ENCODE measurements at regions not wholly inside any gene's neighbourhood (a gene's known extent, or its start where the extent isn't known, plus 50 kb on each side); places are given as distances from the start of the nearest gene placed in this dataset.

DNA sequence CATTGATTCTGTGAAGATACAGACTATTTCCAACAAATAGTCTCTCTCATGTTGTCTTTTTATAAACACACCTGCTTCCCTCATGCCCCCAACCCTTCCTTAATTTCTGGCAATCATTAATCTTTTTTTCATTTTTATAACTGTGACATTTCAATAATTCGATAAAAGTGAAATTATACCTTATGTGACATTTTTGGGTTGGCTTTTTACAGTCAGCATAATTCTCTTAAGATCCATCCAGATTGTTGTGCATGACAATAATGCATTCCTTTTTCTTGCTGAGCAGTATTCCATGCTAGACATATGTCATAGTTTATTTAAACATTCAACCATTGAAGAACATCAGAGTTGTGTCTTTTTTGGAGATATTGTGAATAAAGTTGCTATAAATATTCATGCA is 541.8 kb upstream of the VRK2 start:
- Histone ChIP-seq H3K4ac (ENCODE audit: low read depth, low read length) (no peak overlapping the region), H2BK15ac (ENCODE audit: low read depth, low read length) (no peak overlapping the region), H2BK120ac (ENCODE audit: low read depth, low read length, poor library complexity, severe bottlenecking) (no peak overlapping the region), H3K4me1 (ENCODE audit: insufficient read depth, low read length) (no peaks in the 10 kb centered on the region), H3K23me2 (ENCODE audit: insufficient read length, low read depth, low read length, poor library complexity, severe bottlenecking) (no peaks in the 10 kb centered on the region), H4K8ac (replicated peaks; ENCODE audit: insufficient read length, low read depth, low read length) (no peak overlapping the region), H3K18ac (ENCODE audit: insufficient read length, low read depth, low read length) (no peak overlapping the region), H3K14ac (ENCODE audit: insufficient read depth, low read length) (no peak overlapping the region), H3K79me2 (ENCODE audit: insufficient read depth, low read length) (no peaks in the 10 kb centered on the region), H3K23ac (ENCODE audit: insufficient read length, low read depth, low read length) (no peak overlapping the region), H3K27me3 (ENCODE audit: insufficient read depth, low read length) (no peaks in the 10 kb centered on the region), H3K4me2 (ENCODE audit: insufficient read depth, insufficient read length, low read length) (no peak overlapping the region), H2AK5ac (ENCODE audit: insufficient read length, low read length) (no peak overlapping the region), H2AFZ (ENCODE audit: low read length) (no peak overlapping the region), H2BK12ac (ENCODE audit: insufficient read length, low read depth, low read length) (no peak overlapping the region), H2BK5ac (ENCODE audit: insufficient read length, low read length) (no peak overlapping the region), H2BK20ac (ENCODE audit: low read depth, low read length, poor library complexity, severe bottlenecking) (no peak overlapping the region), H3K79me1 (ENCODE audit: insufficient read depth, low read depth, low read length, poor library complexity, severe bottlenecking) (no peaks in the 10 kb centered on the region), H4K91ac (ENCODE audit: insufficient read length, low read depth, low read length) (no peak overlapping the region), H4K20me1 (ENCODE audit: control insufficient read depth, insufficient read depth, insufficient read length) (no peaks in the 10 kb centered on the region), H3K9me3 (ENCODE audit: control insufficient read depth, low read depth, low read length) (no peaks in the 10 kb centered on the region), H4K5ac (ENCODE audit: insufficient read length, low read depth, low read length) (no peak overlapping the region), H3T11ph (ENCODE audit: low read length) (no peak overlapping the region), H3K9ac (ENCODE audit: extremely low read depth, insufficient read length, low read length) (no peak overlapping the region), H3K27ac (ENCODE audit: insufficient read length, low read depth, low read length) (no peak overlapping the region), H3K56ac (ENCODE audit: insufficient read length, low read depth, low read length) (no peak overlapping the region)
- no peak overlapping the region for H3K4me3 Mint-ChIP-seq
- H3K27me3 Mint-ChIP-seq (ENCODE audit: low read depth), result no peaks in the 10 kb centered on the region
- no CpG with 5 or more reads among the region's 1 CpG for WGBS (ENCODE audit: extremely low coverage, insufficient read length, low lambda C conversion rate)
- peaks cover 0 to 5% of the 10 kb centered on the region in 2 experiments; a peak in 2 of 4 replicates for H3K4me1 Mint-ChIP-seq
- no peak for TF ChIP-seq CTCF (conservative IDR thresholded peaks at IDR 0.05)
- no peak overlapping the region for H3K27ac Mint-ChIP-seq
- H3K9me3 Mint-ChIP-seq, result no peaks in the 10 kb centered on the region
- H3K36me3 Mint-ChIP-seq (ENCODE audit: insufficient read depth in 1 of 3, low read depth in 3 of 3), result no peaks in the 10 kb centered on the region
- DNase-seq, result no peak

Data from H9 (cell line).